HepG2 (cell line): ENCODE measurements at regions not wholly inside any gene's neighbourhood (a gene's known extent, or its start where the extent isn't known, plus 50 kb on each side); places are given as distances from the start of the nearest gene placed in this dataset.

Experiments used
- ATAC-seq: fragments of 200-7000 bp; cut with Tn5 transposase; 3 replicates; pipeline ENCODE4 v1.9.1; 2020; ENCODE audit warnings: mild to moderate bottlenecking, moderate library complexity
- BruUV-seq: library from RNA; stranded (reverse); fragments of 400-500 nt; replicated peaks from 2 replicates; lab custom pipeline; 2021; lab: Mats Ljungman, UMichigan
- CTCF ChIA-PET: fragments of 300-600 bp; formaldehyde crosslinking; extraction: SDS; loops from one replicate; lab custom pipeline; 2021; ENCODE audit warnings: low total read pairs, inconsistent platforms, low intra/inter-chr PET ratio; lab: Yijun Ruan, JAX
- POLR2A ChIA-PET: fragments of 350-600 bp; sonication (Branson Sonifier 250); formaldehyde crosslinking; loops from one replicate; lab custom pipeline; 2020; ENCODE audit warnings: antibody characterized with exemption, inconsistent platforms; lab: Yijun Ruan, JAX
- DNase-seq: peaks from one replicate; pipeline ENCODE4 v3.0.0-alpha.2; 2015; ENCODE audit warnings: low spot score
- FAIRE-seq: peaks from 3 replicates; lab custom pipeline; 2011; peaks lifted over from hg19 to GRCh38; lab: Jason Lieb, UNC
- H2AFZ ChIP-seq: one replicate; pipeline ENCODE4 v1.6.1; 2011; ENCODE audit warnings: low read length, inconsistent platforms
- H3K27ac ChIP-seq: fragments of 300-600 bp; 3 replicates; pipeline ENCODE4 v1.8.0; 2011; ENCODE audit warnings: mixed run types, mild to moderate bottlenecking, mixed read lengths, low read length, inconsistent platforms; ENCODE audit not compliant: insufficient read depth; ENCODE audit errors: extremely low read length
- H3K27me3 ChIP-seq, 2 experiments: fragments of 200-600 bp in 1 of 2; 2 replicates in 1 of 2; 3 replicates in 1 of 2; pipeline versions ENCODE4 v1.6.0 to v1.8.0; 2011; ENCODE audit warnings: low read length in 2 of 2, mild to moderate bottlenecking in 2 of 2, moderate library complexity in 2 of 2, inconsistent platforms in 1 of 2; ENCODE audit not compliant: insufficient read depth in 2 of 2, control insufficient read depth in 1 of 2
- H3K36me3 ChIP-seq, 2 experiments: fragments of 200-600 bp in 1 of 2; replicated peaks in 1 of 2; 2 replicates in 1 of 2; 3 replicates in 1 of 2; pipeline versions ENCODE4 v1.5.1 to v1.8.0; 2011; ENCODE audit warnings: low read length in 2 of 2, inconsistent platforms in 1 of 2; ENCODE audit not compliant: insufficient read depth in 2 of 2, control insufficient read depth in 1 of 2
- H3K4me1 ChIP-seq: 2 replicates; pipeline ENCODE4 v1.5.1; 2012; ENCODE audit warnings: low read length, inconsistent platforms; ENCODE audit not compliant: insufficient read depth
- H3K4me2 ChIP-seq: 2 replicates; pipeline ENCODE4 v1.6.0; 2011; ENCODE audit warnings: low read depth, low read length, inconsistent platforms
- H3K4me3 ChIP-seq, 3 experiments: fragments of 200-600 bp in 1 of 3; sonication (generic), shearing (Covaris generic) in 1 of 3; replicated peaks in 1 of 3; 2 replicates each; pipeline ENCODE4 v1.5.1; 2011 to 2016; ENCODE audit warnings: low read length in 3 of 3, inconsistent platforms in 2 of 3, low read depth in 2 of 3, mild to moderate bottlenecking in 2 of 3, control low read depth in 1 of 3, mixed read lengths in 1 of 3; ENCODE audit not compliant: insufficient read depth in 1 of 3
- H3K79me2 ChIP-seq: one replicate; pipeline ENCODE4 v1.6.1; 2011; ENCODE audit warnings: low read length, inconsistent platforms; ENCODE audit not compliant: insufficient read depth
- H3K9ac ChIP-seq: 2 replicates; pipeline ENCODE4 v1.6.0; 2011; ENCODE audit warnings: mild to moderate bottlenecking, low read depth, low read length, inconsistent platforms; ENCODE audit not compliant: insufficient read depth
- H3K9me3 ChIP-seq: 2 replicates; pipeline ENCODE4 v1.5.1; 2012; ENCODE audit warnings: mild to moderate bottlenecking, low read length
- H4K20me1 ChIP-seq: 2 replicates; pipeline ENCODE4 v1.6.0; 2011; ENCODE audit warnings: inconsistent platforms, mild to moderate bottlenecking, low read length, moderate library complexity; ENCODE audit not compliant: insufficient read depth
- ARNT2 ChIP-seq: sonication (generic); formaldehyde crosslinking; IDR thresholded peaks from 2 replicates; pipeline ENCODE4 v1.8.0; 2022; ENCODE audit warnings: mild to moderate bottlenecking, low read depth, missing genetic modification reagents, moderate library complexity
- FOXC1 ChIP-seq: sonication (generic); formaldehyde crosslinking; IDR thresholded peaks from 2 replicates; pipeline ENCODE4 v1.8.0; 2022; ENCODE audit warnings: mild to moderate bottlenecking, missing genetic modification reagents, borderline replicate concordance
- MAF1 ChIP-seq: sonication (generic); formaldehyde crosslinking; IDR thresholded peaks from 2 replicates; pipeline ENCODE4 v1.5.0; 2020; ENCODE audit warnings: missing genetic modification reagents, borderline replicate concordance
- NAIF1 ChIP-seq: sonication (generic); formaldehyde crosslinking; IDR thresholded peaks from 2 replicates; pipeline ENCODE4 v1.5.0; 2020; ENCODE audit warnings: mild to moderate bottlenecking, missing genetic modification reagents, borderline replicate concordance
- NFE2 ChIP-seq: sonication (generic); formaldehyde crosslinking; IDR thresholded peaks from 2 replicates; pipeline ENCODE4 v1.4.0; 2020; ENCODE audit warnings: missing genetic modification reagents
- SMAD3 ChIP-seq: sonication (generic); formaldehyde crosslinking; IDR thresholded peaks from 2 replicates; pipeline ENCODE4 v1.4.0; 2020; ENCODE audit warnings: missing genetic modification reagents
- SNAPC2 ChIP-seq: sonication (generic); formaldehyde crosslinking; IDR thresholded peaks from 2 replicates; pipeline ENCODE4 v1.8.1; 2022; ENCODE audit warnings: mild to moderate bottlenecking, missing genetic modification reagents
- SP4 ChIP-seq: sonication (generic); formaldehyde crosslinking; IDR thresholded peaks from 2 replicates; pipeline ENCODE4 v1.8.1; 2023; ENCODE audit warnings: mild to moderate bottlenecking, missing genetic modification reagents
- TBP ChIP-seq: sonication (generic); formaldehyde crosslinking; IDR thresholded peaks from 2 replicates; pipeline ENCODE4 v1.5.0; 2020; ENCODE audit warnings: missing genetic modification reagents
- TOE1 ChIP-seq: sonication (generic); formaldehyde crosslinking; IDR thresholded peaks from 2 replicates; pipeline ENCODE4 v1.4.0; 2020; ENCODE audit warnings: mild to moderate bottlenecking, missing genetic modification reagents
- XBP1 ChIP-seq: sonication (generic); formaldehyde crosslinking; IDR thresholded peaks from 2 replicates; pipeline ENCODE4 v1.5.0; 2020; ENCODE audit warnings: missing genetic modification reagents
- ZNF225 ChIP-seq: sonication (generic); formaldehyde crosslinking; IDR thresholded peaks from 2 replicates; pipeline ENCODE4 v1.4.0; 2020; ENCODE audit warnings: mild to moderate bottlenecking, missing genetic modification reagents
- WGBS: methylation state at CpG from one replicate; pipeline ENCODE4 v1.1.6; 2017; ENCODE audit warnings: low lambda C conversion rate; 5-methylcytosine and 5-hydroxymethylcytosine counted together
- in situ Hi-C: cut with HindIII; loops from 2 replicates; pipeline ENCODE4 v1.10.0; 2017; ENCODE audit warnings: low pct_unique_long_range_greater_than_20kb; ENCODE audit not compliant: extremely low pct_ligation_motif_present
- intact Hi-C: fragments of 100-400 bp; cut with micrococcal nuclease; formaldehyde crosslinking; loops from one replicate; pipeline ENCODE4 v1.10.0; 2022; ENCODE audit not compliant: unreplicated experiment
- TF ChIP-seq, protein P1 (sequence below): sonication (generic); formaldehyde crosslinking; IDR thresholded peaks from 2 replicates; pipeline ENCODE4 v1.5.1; 2020; ENCODE audit warnings: mild to moderate bottlenecking, missing genetic modification reagents
- TF ChIP-seq, protein P2 (sequence below): sonication (generic); formaldehyde crosslinking; IDR thresholded peaks from 2 replicates; pipeline ENCODE4 v1.5.0; 2020; ENCODE audit warnings: missing genetic modification reagents
- TF ChIP-seq, protein P3 (sequence below): sonication (generic); formaldehyde crosslinking; IDR thresholded peaks from 2 replicates; pipeline ENCODE4 v1.5.0; 2020; ENCODE audit warnings: mild to moderate bottlenecking, missing genetic modification reagents

GRCh38 chr3:16061491-16061890, 113.0 kb upstream of the GALNT15 start:
- no peaks in the 10 kb centered on the region for H3K79me2 ChIP-seq
- ChIA-PET CTCF (no interaction called here), POLR2A (interaction anchor here (1.7 to 4.0 kb wide), 3 partner anchors 9 to 190 kb away, joined by 3 to 60 read pairs (median 22); partner anchors contain the start of gene GALNT15)
- no peak for ATAC-seq
- TF ChIP-seq TBP (CRISPR knock-in tag), result no peak
- TF ChIP-seq SMAD3 (CRISPR knock-in tag), result no peak
- TF ChIP-seq NAIF1 (CRISPR knock-in tag), result no peak
- TF ChIP-seq, protein P1, sequence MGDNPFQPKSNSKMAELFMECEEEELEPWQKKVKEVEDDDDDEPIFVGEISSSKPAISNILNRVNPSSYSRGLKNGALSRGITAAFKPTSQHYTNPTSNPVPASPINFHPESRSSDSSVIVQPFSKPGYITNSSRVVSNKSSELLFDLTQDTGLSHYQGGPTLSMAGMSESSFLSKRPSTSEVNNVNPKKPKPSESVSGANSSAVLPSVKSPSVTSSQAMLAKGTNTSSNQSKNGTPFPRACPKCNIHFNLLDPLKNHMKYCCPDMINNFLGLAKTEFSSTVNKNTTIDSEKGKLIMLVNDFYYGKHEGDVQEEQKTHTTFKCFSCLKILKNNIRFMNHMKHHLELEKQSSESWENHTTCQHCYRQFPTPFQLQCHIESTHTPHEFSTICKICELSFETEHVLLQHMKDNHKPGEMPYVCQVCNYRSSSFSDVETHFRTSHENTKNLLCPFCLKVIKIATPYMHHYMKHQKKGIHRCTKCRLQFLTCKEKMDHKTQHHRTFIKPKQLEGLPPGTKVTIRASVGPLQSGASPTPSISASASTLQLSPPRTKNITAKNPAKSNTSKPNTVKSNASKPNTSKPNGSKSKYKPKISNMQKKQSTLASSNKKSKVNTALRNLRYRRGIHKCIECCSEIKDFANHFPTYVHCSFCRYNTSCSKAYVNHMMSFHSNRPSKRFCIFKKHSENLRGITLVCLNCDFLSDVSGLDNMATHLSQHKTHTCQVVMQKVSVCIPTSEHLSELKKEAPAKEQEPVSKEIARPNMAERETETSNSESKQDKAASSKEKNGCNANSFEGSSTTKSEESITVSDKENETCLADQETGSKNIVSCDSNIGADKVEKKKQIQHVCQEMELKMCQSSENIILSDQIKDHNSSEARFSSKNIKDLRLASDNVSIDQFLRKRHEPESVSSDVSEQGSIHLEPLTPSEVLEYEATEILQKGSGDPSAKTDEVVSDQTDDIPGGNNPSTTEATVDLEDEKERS (CRISPR knock-in tag), result no peak
- TF ChIP-seq FOXC1, result no peak
- no peak for TF ChIP-seq ZNF225
- no peak for TF ChIP-seq SNAPC2 (CRISPR knock-in tag)
- no peak for TF ChIP-seq ARNT2 (CRISPR knock-in tag)
- no peak for TF ChIP-seq SP4 (CRISPR knock-in tag)
- TF ChIP-seq, protein P2, sequence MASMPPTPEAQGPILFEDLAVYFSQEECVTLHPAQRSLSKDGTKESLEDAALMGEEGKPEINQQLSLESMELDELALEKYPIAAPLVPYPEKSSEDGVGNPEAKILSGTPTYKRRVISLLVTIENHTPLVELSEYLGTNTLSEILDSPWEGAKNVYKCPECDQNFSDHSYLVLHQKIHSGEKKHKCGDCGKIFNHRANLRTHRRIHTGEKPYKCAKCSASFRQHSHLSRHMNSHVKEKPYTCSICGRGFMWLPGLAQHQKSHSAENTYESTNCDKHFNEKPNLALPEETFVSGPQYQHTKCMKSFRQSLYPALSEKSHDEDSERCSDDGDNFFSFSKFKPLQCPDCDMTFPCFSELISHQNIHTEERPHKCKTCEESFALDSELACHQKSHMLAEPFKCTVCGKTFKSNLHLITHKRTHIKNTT (CRISPR knock-in tag), result no peak
- TF ChIP-seq, protein P3, sequence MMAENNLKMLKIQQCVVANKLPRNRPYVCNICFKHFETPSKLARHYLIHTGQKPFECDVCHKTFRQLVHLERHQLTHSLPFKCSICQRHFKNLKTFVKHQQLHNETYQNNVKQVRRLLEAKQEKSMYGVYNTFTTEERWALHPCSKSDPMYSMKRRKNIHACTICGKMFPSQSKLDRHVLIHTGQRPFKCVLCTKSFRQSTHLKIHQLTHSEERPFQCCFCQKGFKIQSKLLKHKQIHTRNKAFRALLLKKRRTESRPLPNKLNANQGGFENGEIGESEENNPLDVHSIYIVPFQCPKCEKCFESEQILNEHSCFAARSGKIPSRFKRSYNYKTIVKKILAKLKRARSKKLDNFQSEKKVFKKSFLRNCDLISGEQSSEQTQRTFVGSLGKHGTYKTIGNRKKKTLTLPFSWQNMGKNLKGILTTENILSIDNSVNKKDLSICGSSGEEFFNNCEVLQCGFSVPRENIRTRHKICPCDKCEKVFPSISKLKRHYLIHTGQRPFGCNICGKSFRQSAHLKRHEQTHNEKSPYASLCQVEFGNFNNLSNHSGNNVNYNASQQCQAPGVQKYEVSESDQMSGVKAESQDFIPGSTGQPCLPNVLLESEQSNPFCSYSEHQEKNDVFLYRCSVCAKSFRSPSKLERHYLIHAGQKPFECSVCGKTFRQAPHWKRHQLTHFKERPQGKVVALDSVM (CRISPR knock-in tag), result no peak
- TF ChIP-seq MAF1 (CRISPR knock-in tag), result no peak
- no peak for TF ChIP-seq XBP1 (CRISPR knock-in tag)
- no peak for TF ChIP-seq NFE2 (CRISPR knock-in tag)
- no peak for TF ChIP-seq TOE1 (CRISPR knock-in tag)
- TF ChIP-seq, all 625 proteins: peak for 0
- FAIRE-seq (no peak), DNase-seq (no peak)
- BruUV-seq, result no TSS peak
- Histone ChIP-seq H3K36me3 (no peaks in the 10 kb centered on the region), H3K4me3 (no peak overlapping the region), H3K9ac (no peak overlapping the region), H3K27ac (peak overlapping the region; percentile 65), H3K4me1 (peaks cover 47% of the 10 kb centered on the region), H3K27me3 (no peaks in the 10 kb centered on the region), H3K4me2 (no peak overlapping the region), H4K20me1 (no peaks in the 10 kb centered on the region), H3K9me3 (no peaks in the 10 kb centered on the region), H2AFZ (no peak overlapping the region)
- intact Hi-C loops, result loop anchor here (5.0 to 10.0 kb wide), 2 partner anchors 186 to 457 kb away; partner anchors contain the start of genes BTD and HACL1
- WGBS, result 100% methylated on average over 2 of the region's 2 CpGs
- in situ Hi-C loops, result no loop called here
